GM18502 (cell line): ENCODE measurements at regions not wholly inside any gene's neighbourhood (a gene's known extent, or its start where the extent isn't known, plus 50 kb on each side); places are given as distances from the start of the nearest gene placed in this dataset.
A peak's percentile ranks its signal among the peaks of the same experiment; 100 is the strongest.

Experiments
- ATAC-seq: cut with Tn5 transposase; IDR thresholded peaks from one replicate; pipeline ENCODE4 v1.9.1; 2021; ENCODE audit warnings: mild to moderate bottlenecking; ENCODE audit not compliant: unreplicated experiment, poor library complexity

DNA sequence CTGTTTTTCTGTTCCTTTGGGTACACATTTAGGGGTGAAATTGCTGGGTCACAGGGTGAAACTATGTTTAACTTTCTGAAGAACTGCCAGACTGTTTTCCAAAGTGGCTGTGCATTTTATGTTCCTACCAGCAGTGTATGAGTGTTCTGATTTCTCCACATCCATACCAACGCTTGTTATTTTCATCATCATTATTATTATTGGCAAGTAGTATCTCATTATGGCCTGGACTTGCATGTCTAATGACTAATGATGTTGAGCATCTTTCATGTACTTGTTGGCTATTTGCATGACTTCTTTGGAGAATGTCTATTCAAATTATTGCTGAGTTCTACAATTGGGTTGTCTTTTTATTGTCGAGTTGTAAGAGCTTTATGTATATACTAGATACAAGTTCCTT lies 321.8 kb upstream of the HTR2A start:
- ATAC-seq: no peak

DNA sequence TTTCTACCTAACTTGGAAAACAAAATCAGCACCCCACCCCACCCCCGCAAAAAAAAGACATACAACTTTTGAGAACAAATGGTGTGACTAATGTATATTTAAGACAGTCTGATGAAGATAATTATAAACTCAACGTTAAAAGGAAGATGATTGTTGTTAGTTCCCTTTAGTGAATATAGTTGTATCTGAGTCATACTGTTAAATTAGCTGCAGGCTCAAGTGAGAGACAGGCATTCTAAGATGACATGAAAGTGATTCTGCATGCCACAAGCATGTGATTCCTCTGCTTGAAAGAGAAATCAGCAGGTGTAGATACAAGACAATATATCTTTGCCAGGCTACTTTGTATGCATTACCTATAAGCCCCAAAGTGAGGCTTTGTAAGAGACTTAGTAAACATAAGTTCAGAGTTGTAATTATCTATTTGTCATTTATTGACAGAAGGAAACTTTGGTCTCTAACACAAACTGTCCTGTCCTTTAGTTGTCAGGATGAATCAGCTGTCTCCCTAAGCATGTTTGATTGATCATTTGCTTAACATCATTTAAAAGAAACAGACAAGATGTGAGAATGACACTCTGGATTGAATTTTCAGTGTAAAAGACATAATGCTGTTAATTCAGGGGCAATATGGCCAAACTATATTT lies 319.4 kb upstream of the HTR2A start:
- peak; percentile 63 for ATAC-seq

DNA sequence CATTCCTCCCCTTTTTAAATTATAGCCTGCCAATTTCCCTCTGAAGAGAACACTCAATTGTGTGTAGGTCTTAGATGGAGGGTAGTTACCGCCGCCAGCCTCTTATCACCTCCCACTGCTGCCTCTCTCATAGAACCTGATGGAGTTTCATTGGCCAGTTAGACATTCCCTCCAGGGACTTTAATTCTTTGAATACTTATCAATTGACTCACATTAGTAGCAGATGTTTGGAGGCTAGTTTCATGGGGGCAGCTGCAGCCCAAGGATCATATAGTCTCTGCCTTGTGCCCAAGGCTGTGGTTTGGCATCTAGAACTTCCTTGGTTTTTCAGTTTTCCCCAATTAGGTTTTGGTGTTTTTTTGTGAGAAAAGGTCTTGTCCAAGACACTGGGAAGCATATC lies 318.9 kb upstream of the HTR2A start:
- ATAC-seq: no peak

DNA sequence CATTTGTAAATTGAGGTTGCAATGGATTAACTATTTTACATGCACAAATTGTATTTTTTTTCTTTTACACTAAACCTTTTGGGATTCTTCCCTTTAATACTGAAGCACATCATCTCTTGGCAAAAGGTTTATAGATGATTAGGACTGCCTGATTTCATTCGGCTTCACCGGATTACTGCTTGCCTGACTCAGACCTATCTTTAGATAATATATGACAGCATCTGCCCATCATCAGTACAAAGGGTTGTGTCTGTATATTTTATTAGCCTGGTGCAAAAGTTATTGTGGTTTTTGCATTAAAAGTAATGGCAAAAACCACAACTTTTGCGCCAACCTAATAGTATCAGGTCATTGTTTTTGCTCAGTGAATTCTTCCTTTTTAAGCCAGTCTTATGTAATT lies 316.2 kb upstream of the HTR2A start:
- ATAC-seq: no peak

DNA sequence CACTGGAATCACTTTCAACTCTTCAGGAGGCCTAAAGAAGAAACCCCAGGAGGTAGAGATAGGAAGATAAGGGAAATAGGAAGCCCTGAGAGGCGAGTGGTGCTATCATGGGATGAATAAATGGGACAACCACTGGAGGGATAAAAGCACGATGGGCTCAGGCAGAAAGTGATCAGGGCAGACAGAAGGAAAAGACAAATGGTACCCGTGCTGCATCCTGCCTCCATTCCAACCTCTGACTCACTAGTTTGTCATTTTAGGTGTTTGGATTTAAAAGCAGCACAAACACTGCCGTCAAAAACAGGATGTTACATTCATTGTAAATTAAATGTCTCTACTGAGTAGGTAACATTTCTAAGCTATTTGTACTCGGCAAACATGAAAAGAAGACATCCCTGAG lies 314.3 kb upstream of the HTR2A start:
- ATAC-seq: no peak

DNA sequence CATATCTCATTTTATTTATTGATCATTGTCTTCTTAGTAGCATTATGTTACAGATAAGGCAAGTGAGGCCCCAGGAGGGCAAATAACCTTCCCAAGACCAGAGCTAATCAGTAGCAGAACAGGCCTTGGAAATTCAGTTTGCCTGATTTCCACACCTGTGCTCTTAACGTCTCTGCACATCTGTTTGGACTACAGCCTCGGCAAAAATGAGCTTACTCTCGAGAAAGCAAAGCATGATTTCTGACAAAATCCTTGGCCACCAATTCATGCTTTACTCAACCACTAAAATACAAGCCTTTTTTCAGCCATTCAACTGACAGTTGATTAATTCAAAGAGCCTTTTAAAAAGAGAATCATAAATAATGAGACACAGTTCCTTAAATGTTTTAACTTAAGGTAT lies 309.3 kb upstream of the HTR2A start:
- ATAC-seq: no peak

DNA sequence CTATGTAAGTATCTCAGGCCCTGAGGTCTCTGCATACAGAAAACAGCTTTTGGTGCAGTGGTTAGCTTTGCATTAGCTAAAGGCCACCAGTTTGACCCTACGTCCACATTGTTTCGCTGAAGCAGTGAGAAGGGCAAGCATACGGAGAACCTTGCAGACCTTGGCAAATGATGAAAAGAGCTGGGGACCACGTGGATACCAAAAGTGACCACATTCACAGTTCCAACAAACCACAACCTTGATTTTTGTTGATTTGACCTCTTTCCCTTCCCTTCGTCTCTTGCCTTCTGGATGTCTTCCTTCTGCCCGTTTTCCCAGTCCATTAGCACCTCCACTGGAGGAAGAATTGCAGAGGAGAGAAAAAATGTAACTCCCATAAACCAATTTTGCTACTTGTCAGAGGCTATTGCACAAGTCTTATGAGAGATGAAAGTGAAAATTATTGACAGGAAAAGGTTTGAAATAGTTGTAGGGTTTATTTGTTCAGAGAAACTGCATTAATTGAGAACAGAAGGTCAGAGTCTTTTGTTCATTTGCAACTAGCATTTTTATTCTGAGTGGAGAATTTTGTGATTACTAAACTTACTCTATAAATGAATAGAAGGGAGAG lies 293.9 kb upstream of the HTR2A start:
- ATAC-seq: no peak

DNA sequence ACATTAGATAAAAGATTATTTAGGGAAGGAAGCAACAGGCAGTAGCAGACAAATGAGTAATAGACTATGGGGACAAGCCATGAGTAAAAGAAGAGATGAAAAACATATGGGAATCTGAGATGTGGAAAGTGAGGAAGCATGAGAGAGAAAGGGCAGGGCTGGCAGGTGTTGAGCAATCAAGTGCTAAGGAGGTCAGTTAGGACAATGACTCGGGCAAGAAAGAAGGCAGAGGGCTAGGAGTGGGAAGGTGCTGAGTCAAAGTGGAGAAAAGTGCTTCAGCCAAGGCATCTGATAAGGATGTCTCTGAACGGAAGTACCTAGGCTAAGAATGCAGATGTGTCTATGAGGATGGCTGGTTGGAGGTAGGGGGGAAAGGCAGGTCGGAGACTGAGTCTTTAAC lies 291.9 kb upstream of the HTR2A start:
- no peak for ATAC-seq

DNA sequence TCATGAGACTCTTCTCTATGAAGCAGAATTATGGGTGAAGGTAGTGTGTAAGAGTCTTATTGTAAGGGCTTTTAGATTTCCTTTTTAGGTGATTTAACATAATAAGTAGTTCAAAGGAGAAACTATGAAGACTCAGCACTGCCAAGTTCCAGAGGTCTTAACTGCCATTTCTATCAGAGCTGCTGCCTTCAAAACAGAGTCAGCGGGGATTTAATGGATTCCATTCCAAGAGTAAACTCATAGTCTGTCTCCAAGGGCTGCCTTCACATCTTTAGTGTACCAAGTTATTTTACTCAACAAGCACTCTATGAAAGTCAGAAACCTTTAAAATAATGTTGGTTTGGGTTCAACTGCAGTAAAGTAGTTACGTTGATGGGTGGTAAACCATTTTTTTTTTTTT lies 289.6 kb upstream of the HTR2A start:
- no peak for ATAC-seq

DNA sequence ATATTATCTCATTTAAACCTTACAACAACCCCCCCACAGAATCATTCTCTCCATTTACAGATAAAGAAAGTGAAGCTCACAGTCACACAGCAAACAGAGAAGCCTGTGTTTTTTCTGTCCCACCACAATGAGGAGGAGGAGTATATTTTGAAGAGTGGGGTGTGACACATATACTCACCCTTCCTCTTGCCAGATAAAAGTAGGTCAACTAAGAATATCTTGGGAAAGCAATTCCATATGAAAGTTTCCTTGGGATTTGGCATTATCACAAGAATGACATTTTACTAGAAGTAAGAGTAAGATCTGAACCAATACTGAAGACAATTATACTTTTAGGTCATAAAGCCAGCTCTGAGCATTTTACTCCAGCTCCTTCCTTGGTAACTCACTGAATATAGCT lies 287.5 kb upstream of the HTR2A start:
- ATAC-seq: no peak

DNA sequence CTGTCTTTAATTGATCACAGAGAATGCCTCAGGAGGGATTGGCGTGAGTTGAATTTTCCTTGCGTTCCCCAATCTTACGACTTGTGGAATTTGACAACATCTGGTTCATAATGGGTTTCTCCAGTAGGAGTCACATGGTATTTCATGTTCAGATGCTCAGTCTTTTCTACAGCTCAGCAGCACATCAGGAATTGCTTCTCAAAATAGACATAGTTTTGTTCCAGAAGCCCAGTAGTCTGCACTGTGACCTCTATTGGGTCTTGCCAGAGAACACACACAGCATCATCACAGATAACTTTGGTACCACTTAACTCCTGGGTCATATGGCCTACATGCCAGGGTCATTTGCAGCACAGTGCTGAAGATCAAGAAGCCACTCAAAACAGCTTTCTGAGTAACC lies 282.5 kb upstream of the HTR2A start:
- no peak for ATAC-seq

DNA sequence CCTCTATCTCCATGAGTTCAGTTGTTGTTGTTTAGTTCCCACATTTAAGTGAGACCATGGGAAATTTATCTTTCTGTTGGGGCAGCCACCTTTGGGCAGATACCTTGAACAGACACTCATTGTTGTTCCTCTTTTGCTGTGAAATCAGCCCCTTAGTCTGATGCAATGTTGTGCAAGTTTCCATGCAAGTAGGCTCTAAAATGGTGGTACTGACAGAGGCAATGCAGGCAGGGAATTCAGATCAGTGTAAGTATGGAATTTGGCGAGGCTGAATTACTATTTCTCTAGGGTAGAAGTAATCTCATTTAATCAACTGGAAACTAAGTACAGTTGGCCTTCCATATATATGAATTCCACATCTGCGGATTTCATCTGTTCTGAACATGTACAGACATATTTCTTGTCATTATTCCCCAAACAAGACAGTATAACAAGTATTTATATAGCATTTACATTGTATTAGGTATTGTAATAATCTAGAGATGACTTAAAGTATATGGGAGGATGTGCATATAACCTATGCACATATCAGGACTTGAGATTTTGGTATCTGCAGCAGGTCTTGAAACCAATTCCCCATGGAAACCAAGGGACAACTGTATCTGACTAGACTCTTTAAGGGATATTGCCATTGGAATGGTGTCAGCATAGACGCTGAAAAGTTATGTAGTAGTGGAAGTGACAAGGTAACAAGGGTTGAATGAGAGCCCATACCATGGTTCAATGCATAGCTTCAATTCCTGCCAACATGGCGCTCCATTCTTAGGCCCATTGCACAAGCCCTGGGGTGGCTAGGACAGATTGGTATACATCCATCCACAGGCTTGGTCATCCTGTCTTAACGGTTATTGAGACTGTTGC lies 281.5 kb upstream of the HTR2A start:
- ATAC-seq: no peak

DNA sequence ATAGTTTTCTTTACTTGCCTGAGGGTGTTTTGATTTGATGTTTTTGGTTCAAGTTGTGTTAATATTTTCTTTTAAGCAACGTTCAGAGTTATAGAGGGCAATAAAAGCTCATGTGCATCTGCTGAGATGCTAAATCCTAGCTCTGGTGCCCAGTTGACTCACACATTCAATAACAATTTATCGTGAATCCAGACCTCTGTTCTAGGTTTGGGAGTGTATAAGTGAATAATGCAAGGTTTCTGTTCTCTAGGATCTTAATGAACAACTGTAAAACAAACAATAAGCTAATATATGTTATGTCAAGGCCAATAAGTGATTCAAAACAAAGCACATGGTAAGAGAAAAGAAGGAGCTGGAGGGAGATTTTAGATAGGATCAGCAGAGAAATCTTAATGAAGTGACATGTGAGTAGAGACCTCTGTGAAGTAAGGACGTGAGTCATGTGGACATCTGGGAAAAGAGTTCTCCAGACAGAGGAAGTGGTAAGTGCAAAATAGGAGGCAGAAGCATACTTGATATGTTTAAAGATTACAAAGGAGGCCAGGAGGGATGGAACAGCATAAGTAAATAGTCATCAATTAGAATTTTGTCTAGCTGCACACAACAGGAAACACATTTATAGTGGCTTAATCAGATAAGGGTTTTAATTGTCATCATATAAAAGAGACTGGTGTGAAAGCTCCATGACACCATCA lies 278.5 kb upstream of the HTR2A start:
- ATAC-seq: no peak

DNA sequence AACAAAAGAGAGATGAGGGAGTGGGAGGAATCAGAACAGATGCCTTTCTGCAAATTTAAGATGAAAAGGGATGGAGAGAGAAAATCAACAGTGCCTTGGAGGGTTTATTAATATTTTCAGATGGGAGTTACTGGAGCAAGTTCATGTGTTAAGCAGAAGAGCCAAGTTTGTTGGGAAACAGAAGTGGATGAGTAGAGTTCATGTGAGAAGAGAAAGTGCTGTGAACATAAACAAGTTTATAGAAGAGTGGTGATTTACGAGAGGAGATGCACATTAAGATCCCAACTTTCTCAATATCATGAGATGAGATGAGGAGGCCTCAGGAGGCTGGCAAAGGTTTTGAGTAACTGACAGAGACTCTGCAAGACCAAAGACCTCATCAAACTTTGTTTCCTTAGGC lies 274.1 kb upstream of the HTR2A start:
- ATAC-seq: no peak

DNA sequence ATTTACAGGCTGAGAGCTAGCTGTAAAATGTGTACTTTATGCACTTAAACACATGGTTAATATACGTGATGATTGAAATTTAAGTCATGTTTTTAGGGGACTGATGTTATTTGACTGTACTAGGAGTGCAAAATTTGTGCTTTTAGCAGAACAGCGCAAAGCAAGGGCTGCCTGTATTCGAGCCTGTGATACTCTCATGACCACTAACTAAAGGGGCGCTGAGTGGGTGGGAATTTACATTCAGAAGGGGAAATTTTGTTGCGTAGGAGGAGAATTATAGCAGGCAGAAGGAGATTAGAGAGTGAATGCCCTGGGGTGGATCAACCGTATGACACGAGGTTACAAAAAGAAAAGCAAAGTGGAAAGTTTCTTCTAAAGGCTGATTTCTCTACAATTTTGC lies 271.8 kb upstream of the HTR2A start:
- no peak for ATAC-seq

DNA sequence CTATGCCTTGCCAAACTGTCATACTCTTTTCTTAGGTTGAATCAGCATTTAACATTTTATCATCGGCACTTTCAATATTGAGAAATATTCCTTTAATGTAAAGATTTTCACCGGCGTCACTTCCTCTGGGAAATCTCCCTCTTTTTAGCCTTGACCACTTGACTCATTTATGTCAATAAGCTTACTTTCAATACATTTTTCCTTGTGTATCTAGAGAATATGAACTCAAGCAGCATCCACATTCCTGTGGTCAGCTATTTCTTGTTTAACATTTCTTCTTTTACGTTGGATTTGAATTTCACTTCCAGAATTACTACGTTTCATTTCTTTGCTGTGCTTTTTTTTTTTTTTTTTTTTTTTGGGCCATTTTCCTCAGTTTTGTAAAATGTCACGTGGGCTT lies 271.2 kb upstream of the HTR2A start:
- no peak for ATAC-seq

DNA sequence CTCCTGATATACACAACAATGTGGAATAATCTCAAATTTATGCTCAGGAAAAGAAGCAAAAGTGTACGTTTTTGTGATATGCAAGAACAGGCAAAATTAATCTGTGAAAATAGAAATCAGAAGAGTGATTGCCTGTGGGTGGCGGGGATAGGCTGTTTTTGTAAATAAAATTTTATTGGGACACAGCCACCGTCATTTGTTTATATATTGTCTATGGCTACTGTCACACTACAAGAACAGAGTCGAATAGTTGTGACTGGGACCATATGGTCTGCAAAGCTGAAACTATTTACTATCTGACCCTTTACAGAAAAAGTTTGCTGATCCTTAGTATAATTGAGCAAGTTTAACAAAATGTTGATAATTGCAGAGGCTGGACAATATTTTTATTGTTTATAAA lies 269.5 kb upstream of the HTR2A start:
- ATAC-seq: no peak

DNA sequence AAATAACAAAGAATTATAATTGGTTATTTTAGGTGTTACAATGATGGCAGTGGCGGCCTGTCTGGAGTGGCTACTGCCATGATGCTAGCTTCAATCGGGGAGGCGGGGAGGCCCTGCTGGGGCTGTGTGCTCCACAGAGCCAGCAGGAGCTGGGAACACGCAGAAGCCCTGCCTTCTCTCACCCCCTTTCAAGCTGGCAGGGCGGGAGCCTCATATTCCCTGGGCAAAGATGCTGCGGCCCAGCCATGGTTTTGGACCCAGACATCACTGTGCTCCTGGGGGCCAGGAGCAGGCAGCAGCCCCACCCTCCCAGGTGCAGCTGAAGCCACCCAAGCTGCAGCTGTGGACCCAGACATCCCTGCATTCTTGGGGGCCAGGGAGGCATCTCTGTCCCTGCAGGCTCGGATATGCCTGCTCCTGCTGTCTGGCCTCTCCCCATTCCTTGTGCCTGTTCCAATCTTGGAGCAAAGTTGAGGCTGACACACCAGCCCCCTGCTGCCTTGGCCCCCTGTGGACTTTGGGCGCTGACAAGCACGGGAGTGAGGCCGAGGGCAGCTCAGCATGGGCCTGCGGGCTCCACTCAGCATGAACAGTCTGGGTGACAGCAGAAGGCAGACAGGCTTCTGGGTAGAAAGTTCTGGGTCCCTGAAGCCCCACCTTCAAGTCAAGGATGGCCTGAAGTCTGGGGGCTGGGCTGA lies 263.1 kb upstream of the HTR2A start:
- no peak for ATAC-seq

DNA sequence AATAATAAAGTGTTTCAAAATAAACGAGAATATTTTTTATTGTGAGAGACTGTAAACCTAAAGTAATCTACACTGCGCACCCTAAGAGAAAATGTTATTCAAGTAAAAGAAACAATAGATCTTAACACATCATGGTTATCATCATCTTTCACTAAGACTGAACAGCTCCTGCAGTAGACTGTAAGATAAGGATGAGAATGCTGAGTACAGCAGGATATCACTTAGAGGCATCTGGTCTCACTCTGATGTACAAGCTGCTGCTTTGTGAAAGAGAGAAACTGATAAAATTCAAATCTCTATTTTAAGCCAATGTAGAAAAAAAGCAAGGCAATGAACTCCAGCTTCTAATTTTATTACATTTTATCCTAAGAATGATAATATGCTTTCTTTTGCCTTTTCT lies 261.7 kb upstream of the HTR2A start:
- ATAC-seq: no peak

DNA sequence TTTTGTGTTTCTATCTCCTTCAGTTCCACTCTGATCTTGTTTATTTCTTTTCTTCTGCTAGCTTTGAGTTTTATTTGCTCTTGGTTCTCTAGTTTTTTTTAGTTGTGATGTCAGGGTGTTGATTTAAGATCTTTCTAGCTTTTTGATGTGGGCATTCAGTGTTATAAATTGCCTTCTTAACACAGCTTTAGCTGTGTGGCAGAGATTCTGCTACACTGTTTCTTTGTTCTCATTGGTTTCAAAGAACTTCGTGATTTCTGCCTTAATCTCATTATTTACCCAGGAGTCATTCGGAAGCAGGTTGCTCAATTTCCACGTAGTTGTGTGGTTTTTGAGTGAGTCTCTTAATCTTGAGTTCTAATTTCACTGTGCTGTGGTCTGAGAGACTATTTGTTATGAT lies 251.7 kb upstream of the HTR2A start:
- no peak for ATAC-seq

DNA sequence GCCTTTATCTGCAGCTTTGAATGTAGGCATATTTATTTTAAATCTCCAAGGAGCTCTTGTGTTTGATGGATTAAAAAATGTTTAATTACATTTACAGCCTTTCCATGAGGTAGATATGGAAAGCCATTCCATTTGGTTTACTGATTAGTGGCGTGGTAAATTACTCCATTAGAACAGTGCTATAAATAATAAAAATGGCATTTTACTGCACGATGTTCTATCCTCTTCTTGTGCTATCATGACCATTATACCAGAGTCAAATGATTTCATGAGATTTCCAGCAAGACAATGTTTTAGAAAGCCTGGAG lies 250.9 kb upstream of the HTR2A start:
- ATAC-seq: no peak
